ENCODE measurements at regions not wholly inside any gene's neighbourhood (a gene's known extent, or its start where the extent isn't known, plus 50 kb on each side); places are given as distances from the start of the nearest gene placed in this dataset.

- DNase-seq (ENCODE audit: low spot score in 2 of 2, unreplicated experiment in 2 of 2) = no peak
- Mint-ChIP-seq H3K36me3 (peaks cover 2% of the 10 kb centered on the region), H3K9me3 (peaks cover 42% of the 10 kb centered on the region), H3K27ac (no peak overlapping the region), H3K4me3 (no peak overlapping the region), H3K4me1 (no peaks in the 10 kb centered on the region), H3K27me3 (ENCODE audit: low read depth) (no peaks in the 10 kb centered on the region)
- TF ChIP-seq CTCF (IDR thresholded peaks at IDR 0.05; ENCODE audit: unreplicated experiment) = no peak
Observed at GRCh38 chr18:65124633-65125032, 626.2 kb upstream of the CDH7 start.

DNA sequence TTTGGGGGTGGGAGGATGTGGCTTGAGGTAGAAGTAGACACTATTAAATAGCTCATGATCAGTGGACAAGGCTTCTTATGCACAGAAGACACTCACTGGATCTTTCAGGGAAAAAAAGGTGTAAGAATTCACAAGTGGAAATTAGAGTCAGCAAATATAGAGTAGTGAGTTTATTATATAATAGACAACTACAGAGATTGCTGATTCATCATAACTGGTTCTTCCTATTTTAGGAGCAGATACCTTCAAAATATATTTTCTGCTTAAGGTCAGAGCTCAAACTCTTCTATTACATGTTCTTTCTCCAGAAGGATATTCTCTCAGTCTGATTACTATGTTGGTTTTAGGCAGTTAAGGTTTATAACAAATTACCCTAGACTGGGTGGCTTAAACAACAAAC, 646.9 kb upstream of the CDH7 start:
- Mint-ChIP-seq H3K4me3 (no peak overlapping the region), H3K36me3 (no peaks in the 10 kb centered on the region), H3K27me3 (ENCODE audit: low read depth) (no peaks in the 10 kb centered on the region), H3K4me1 (no peaks in the 10 kb centered on the region), H3K9me3 (peaks cover 6% of the 10 kb centered on the region), H3K27ac (no peak overlapping the region)
- no peak for DNase-seq (ENCODE audit: low spot score in 2 of 2, unreplicated experiment in 2 of 2)
- no peak for TF ChIP-seq CTCF (IDR thresholded peaks at IDR 0.05; ENCODE audit: unreplicated experiment)

DNA sequence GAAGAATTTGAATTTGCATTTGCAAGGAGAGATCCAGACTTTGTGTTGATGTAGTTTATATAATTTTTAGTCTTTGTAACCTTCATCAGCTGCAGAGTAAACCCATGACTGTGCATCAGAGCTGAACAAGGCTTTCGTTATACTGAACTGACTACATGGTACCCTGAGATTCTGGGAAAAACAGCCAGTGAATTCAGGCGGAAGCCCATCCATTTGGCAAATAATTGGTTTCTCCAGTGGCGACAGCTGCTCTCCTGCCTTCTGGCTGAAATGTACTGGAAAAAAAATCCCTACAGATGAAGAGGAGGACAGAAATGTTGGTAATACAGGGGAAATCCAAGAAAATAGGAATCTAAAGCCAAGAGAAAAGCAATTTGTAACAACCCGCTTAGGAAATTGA, 657.5 kb upstream of the CDH7 start:
- H3K9me3 Mint-ChIP-seq = peaks cover 4% of the 10 kb centered on the region
- H3K27ac Mint-ChIP-seq = no peak overlapping the region
- H3K27me3 Mint-ChIP-seq (ENCODE audit: low read depth) = peaks cover 3% of the 10 kb centered on the region
- H3K36me3 Mint-ChIP-seq = no peaks in the 10 kb centered on the region
- no peaks in the 10 kb centered on the region for H3K4me1 Mint-ChIP-seq
- no peak overlapping the region for H3K4me3 Mint-ChIP-seq
- TF ChIP-seq CTCF (IDR thresholded peaks at IDR 0.05; ENCODE audit: unreplicated experiment) = no peak
- no peak for DNase-seq (ENCODE audit: low spot score in 2 of 2, unreplicated experiment in 2 of 2)

DNA sequence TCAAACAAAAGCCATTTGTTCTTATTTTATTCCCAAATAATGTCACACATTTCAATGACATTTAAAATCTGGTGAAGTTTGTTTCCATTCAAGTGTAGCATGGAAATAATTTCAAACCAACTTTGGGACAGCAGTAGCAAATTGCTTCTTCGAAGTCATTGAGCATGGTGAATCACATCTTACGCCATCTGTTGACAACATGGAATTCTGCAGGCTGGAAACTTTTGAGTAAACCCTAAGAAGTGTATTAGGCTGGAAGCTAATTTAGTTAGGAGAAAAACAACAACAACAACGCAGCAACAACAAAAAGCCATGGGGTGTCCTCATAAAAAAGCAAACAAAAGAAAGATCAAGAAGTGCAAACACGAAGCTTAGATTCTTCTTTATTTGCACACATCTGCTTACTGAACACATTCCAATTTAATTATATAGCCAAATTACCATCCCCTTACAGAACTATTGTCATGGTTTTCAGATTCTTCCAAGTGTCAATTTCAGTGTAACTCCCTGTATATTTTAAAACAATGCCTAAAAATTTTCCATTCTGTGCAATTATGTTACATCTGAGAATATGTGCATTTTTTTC, 659.0 kb upstream of the CDH7 start:
- H3K4me1 Mint-ChIP-seq = no peaks in the 10 kb centered on the region
- TF ChIP-seq CTCF (IDR thresholded peaks at IDR 0.05; ENCODE audit: unreplicated experiment) = peak; percentile 56
- H3K9me3 Mint-ChIP-seq = no peaks in the 10 kb centered on the region
- H3K36me3 Mint-ChIP-seq = no peaks in the 10 kb centered on the region
- H3K27ac Mint-ChIP-seq = no peak overlapping the region
- H3K27me3 Mint-ChIP-seq (ENCODE audit: low read depth) = peaks cover 3% of the 10 kb centered on the region
- DNase-seq (ENCODE audit: low spot score in 2 of 2, unreplicated experiment in 2 of 2) = no peak
- H3K4me3 Mint-ChIP-seq = no peak overlapping the region

- H3K36me3 Mint-ChIP-seq = no peaks in the 10 kb centered on the region
- TF ChIP-seq CTCF (IDR thresholded peaks at IDR 0.05; ENCODE audit: unreplicated experiment) = no peak
- no peak overlapping the region for H3K27ac Mint-ChIP-seq
- DNase-seq (ENCODE audit: low spot score in 2 of 2, unreplicated experiment in 2 of 2) = no peak
- no peak overlapping the region for H3K4me3 Mint-ChIP-seq
- H3K4me1 Mint-ChIP-seq = no peaks in the 10 kb centered on the region
- no peaks in the 10 kb centered on the region for H3K9me3 Mint-ChIP-seq
- peaks cover 5% of the 10 kb centered on the region for H3K27me3 Mint-ChIP-seq (ENCODE audit: low read depth)
Observed at GRCh38 chr18:65082907-65083306, 667.9 kb upstream of the CDH7 start.

DNA sequence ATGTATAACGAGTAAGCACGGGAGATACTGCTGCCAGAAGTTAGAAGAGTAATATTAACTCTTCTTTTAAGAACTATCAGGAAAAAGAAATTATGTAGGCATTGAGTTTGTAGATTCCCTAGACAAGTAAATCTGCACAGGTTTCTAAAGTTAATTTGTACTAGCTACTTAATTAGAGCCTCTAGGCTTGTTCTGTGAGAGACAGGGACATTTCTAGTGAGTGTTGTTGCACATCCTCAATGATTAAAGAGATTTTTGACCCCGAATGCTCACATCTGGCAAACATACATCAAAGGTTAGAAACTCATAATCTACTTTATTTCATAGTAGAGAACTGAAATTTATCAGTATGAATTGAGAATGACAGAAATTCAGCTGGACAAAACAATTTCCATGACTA, 669.0 kb upstream of the CDH7 start:
- H3K27me3 Mint-ChIP-seq (ENCODE audit: low read depth) = peaks cover 5% of the 10 kb centered on the region
- no peak overlapping the region for H3K27ac Mint-ChIP-seq
- no peak overlapping the region for H3K4me3 Mint-ChIP-seq
- no peaks in the 10 kb centered on the region for H3K9me3 Mint-ChIP-seq
- TF ChIP-seq CTCF (IDR thresholded peaks at IDR 0.05; ENCODE audit: unreplicated experiment) = no peak
- no peaks in the 10 kb centered on the region for H3K4me1 Mint-ChIP-seq
- no peaks in the 10 kb centered on the region for H3K36me3 Mint-ChIP-seq
- DNase-seq (ENCODE audit: low spot score in 2 of 2, unreplicated experiment in 2 of 2) = no peak
